Astrocyte (in vitro differentiated cells and primary cell): ENCODE measurements at regions not wholly inside any gene's neighbourhood (a gene's known extent, or its start where the extent isn't known, plus 50 kb on each side); places are given as distances from the start of the nearest gene placed in this dataset.

Experiments
- DNase-seq: peaks from one replicate; pipeline ENCODE4 v3.0.0-alpha.2; 2010; ENCODE audit warnings: low read depth
- FAIRE-seq: peaks from 2 replicates; lab custom pipeline; 2011; peaks lifted over from hg19 to GRCh38; lab: Jason Lieb, UNC
- H2AFZ ChIP-seq: 2 replicates; pipeline ENCODE4 v1.6.0; 2012; ENCODE audit warnings: low read depth, low read length, inconsistent platforms
- H3K27ac ChIP-seq: 2 replicates; pipeline ENCODE4 v1.5.1; 2011; ENCODE audit warnings: low read depth, low read length, inconsistent platforms
- H3K27me3 ChIP-seq: 2 replicates; pipeline ENCODE4 v1.6.0; 2011; ENCODE audit warnings: low read length, inconsistent platforms; ENCODE audit not compliant: insufficient read depth
- H3K36me3 ChIP-seq: 2 replicates; pipeline ENCODE4 v1.5.1; 2011; ENCODE audit warnings: low read length, inconsistent platforms; ENCODE audit not compliant: insufficient read depth
- H3K4me1 ChIP-seq: 2 replicates; pipeline ENCODE4 v1.5.1; 2011; ENCODE audit warnings: low read length, inconsistent platforms; ENCODE audit not compliant: insufficient read depth
- H3K4me2 ChIP-seq: 2 replicates; pipeline ENCODE4 v1.6.0; 2012; ENCODE audit warnings: low read length, inconsistent platforms
- H3K4me3 ChIP-seq: 2 replicates; pipeline ENCODE4 v1.5.1; 2011; ENCODE audit warnings: low read depth, mild to moderate bottlenecking, low read length, inconsistent platforms; ENCODE audit not compliant: insufficient read depth
- H3K79me2 ChIP-seq: 2 replicates; pipeline ENCODE4 v1.6.0; 2012; ENCODE audit warnings: mild to moderate bottlenecking, low read length, inconsistent platforms; ENCODE audit not compliant: insufficient read depth
- H3K9ac ChIP-seq: 2 replicates; pipeline ENCODE4 v1.6.0; 2012; ENCODE audit warnings: mild to moderate bottlenecking, low read length, inconsistent platforms
- H3K9me3 ChIP-seq: 2 replicates; pipeline ENCODE4 v1.5.1; 2012; ENCODE audit warnings: low read depth, mild to moderate bottlenecking, low read length, inconsistent platforms; ENCODE audit not compliant: insufficient read depth
- H4K20me1 ChIP-seq: 2 replicates; pipeline ENCODE4 v1.6.0; 2012; ENCODE audit warnings: low read length, inconsistent platforms; ENCODE audit not compliant: insufficient read depth
- H3K27ac Mint-ChIP-seq: one replicate; pipeline ENCODE4 v1.8.0; 2021; ENCODE audit warnings: mild to moderate bottlenecking, mixed read lengths; ENCODE audit not compliant: unreplicated experiment
- H3K27me3 Mint-ChIP-seq: one replicate; pipeline ENCODE4 v1.8.0; 2021; ENCODE audit warnings: low read depth, mixed read lengths; ENCODE audit not compliant: unreplicated experiment
- H3K36me3 Mint-ChIP-seq: one replicate; pipeline ENCODE4 v1.8.0; 2021; ENCODE audit warnings: low read depth, mixed read lengths; ENCODE audit not compliant: unreplicated experiment
- H3K4me1 Mint-ChIP-seq: one replicate; pipeline ENCODE4 v1.8.0; 2021; ENCODE audit warnings: low read depth, mixed read lengths; ENCODE audit not compliant: unreplicated experiment
- H3K4me3 Mint-ChIP-seq: one replicate; pipeline ENCODE4 v1.8.0; 2021; ENCODE audit warnings: mild to moderate bottlenecking, moderate library complexity, mixed read lengths; ENCODE audit not compliant: unreplicated experiment
- H3K9me3 Mint-ChIP-seq: one replicate; pipeline ENCODE4 v1.8.0; 2021; ENCODE audit warnings: mild to moderate bottlenecking, mixed read lengths; ENCODE audit not compliant: unreplicated experiment
- CTCF ChIP-seq: IDR thresholded peaks from 2 replicates; pipeline ENCODE4 v1.5.1; 2011; ENCODE audit warnings: low read depth, mild to moderate bottlenecking, inconsistent platforms, low read length, moderate library complexity; ENCODE audit not compliant: insufficient read depth
- EZH2 ChIP-seq: IDR thresholded peaks from 2 replicates; pipeline ENCODE4 v1.6.1; 2012; ENCODE audit warnings: mild to moderate bottlenecking, low read length, inconsistent platforms; ENCODE audit not compliant: insufficient read depth

GRCh38 chr10:56895306-56895705 is 534.2 kb upstream of the ZWINT start:
- Histone ChIP-seq H3K27ac (no peak overlapping the region), H3K4me2 (no peak overlapping the region), H3K9ac (no peak overlapping the region), H3K27me3 (no peaks in the 10 kb centered on the region), H2AFZ (no peak overlapping the region), H3K4me1 (no peaks in the 10 kb centered on the region), H4K20me1 (no peaks in the 10 kb centered on the region), H3K4me3 (no peak overlapping the region), H3K36me3 (no peaks in the 10 kb centered on the region), H3K9me3 (no peaks in the 10 kb centered on the region), H3K79me2 (no peaks in the 10 kb centered on the region)
- H3K36me3 Mint-ChIP-seq = no peaks in the 10 kb centered on the region
- FAIRE-seq (no peak), DNase-seq (no peak)
- no peak for TF ChIP-seq EZH2
- TF ChIP-seq CTCF = no peak
- no peak overlapping the region for H3K4me3 Mint-ChIP-seq
- no peaks in the 10 kb centered on the region for H3K27me3 Mint-ChIP-seq
- peaks cover 5% of the 10 kb centered on the region for H3K4me1 Mint-ChIP-seq
- H3K9me3 Mint-ChIP-seq = no peaks in the 10 kb centered on the region
- peak overlapping the region; percentile 42 for H3K27ac Mint-ChIP-seq

- FAIRE-seq = no peak
- Histone ChIP-seq H3K4me3 (no peak overlapping the region), H3K36me3 (no peaks in the 10 kb centered on the region), H3K27ac (no peak overlapping the region), H4K20me1 (no peaks in the 10 kb centered on the region), H3K79me2 (no peaks in the 10 kb centered on the region), H3K4me2 (no peak overlapping the region), H3K9me3 (no peaks in the 10 kb centered on the region), H3K9ac (no peak overlapping the region), H3K27me3 (no peaks in the 10 kb centered on the region), H3K4me1 (no peaks in the 10 kb centered on the region), H2AFZ (no peak overlapping the region)
- Mint-ChIP-seq H3K27me3 (no peaks in the 10 kb centered on the region), H3K36me3 (no peaks in the 10 kb centered on the region), H3K9me3 (no peaks in the 10 kb centered on the region), H3K4me1 (no peaks in the 10 kb centered on the region), H3K4me3 (no peak overlapping the region), H3K27ac (no peak overlapping the region)
- TF ChIP-seq EZH2 (no peak), CTCF (no peak)
- no peak for DNase-seq
Observed at GRCh38 chr10:56881218-56881617, 520.2 kb upstream of the ZWINT start.

GRCh38 chr10:56880606-56881005 is 519.5 kb upstream of the ZWINT start:
- DNase-seq (no peak), FAIRE-seq (no peak)
- H3K27me3 ChIP-seq = no peaks in the 10 kb centered on the region
- Mint-ChIP-seq H3K27ac (no peak overlapping the region), H3K4me3 (no peak overlapping the region), H3K9me3 (no peaks in the 10 kb centered on the region), H3K4me1 (no peaks in the 10 kb centered on the region), H3K36me3 (no peaks in the 10 kb centered on the region), H3K27me3 (no peaks in the 10 kb centered on the region)
- TF ChIP-seq EZH2 (no peak), CTCF (no peak)
- H3K4me3 ChIP-seq = no peak overlapping the region
- H3K4me1 ChIP-seq = no peaks in the 10 kb centered on the region
- H3K4me2 ChIP-seq = no peak overlapping the region
- H3K9me3 ChIP-seq = no peaks in the 10 kb centered on the region
- H3K27ac ChIP-seq = no peak overlapping the region
- H2AFZ ChIP-seq = no peak overlapping the region
- no peaks in the 10 kb centered on the region for H3K79me2 ChIP-seq
- no peak overlapping the region for H3K9ac ChIP-seq
- no peaks in the 10 kb centered on the region for H3K36me3 ChIP-seq
- no peaks in the 10 kb centered on the region for H4K20me1 ChIP-seq
